PFSK-1 (cell line): ENCODE measurements at regions not wholly inside any gene's neighbourhood (a gene's known extent, or its start where the extent isn't known, plus 50 kb on each side); places are given as distances from the start of the nearest gene placed in this dataset.

ENCODE experiments used
- FOXP2 ChIP-seq: optimal IDR thresholded peaks from 2 replicates; pipeline ENCODE3; 2011; ENCODE audit warnings: borderline replicate concordance, control low read depth, inconsistent platforms; ENCODE audit not compliant: insufficient read depth; ENCODE audit errors: extremely low read length, extremely low read depth
- POLR2AphosphoS5 ChIP-seq: IDR thresholded peaks from 2 replicates; pipeline ENCODE4 v1.6.1; 2012; ENCODE audit warnings: low read depth, mild to moderate bottlenecking, control low read depth, low read length, moderate library complexity
- SIN3A ChIP-seq: IDR thresholded peaks from 2 replicates; pipeline ENCODE4 v1.6.1; 2012; ENCODE audit warnings: mild to moderate bottlenecking, low read length, moderate library complexity, borderline replicate concordance; ENCODE audit not compliant: insufficient read depth
- TAF1 ChIP-seq: IDR thresholded peaks from 2 replicates; pipeline ENCODE4 v1.6.1; 2012; ENCODE audit warnings: low read length, control low read depth, borderline replicate concordance; ENCODE audit not compliant: insufficient read depth
- TF ChIP-seq, protein P1 (sequence below), 2 experiments: IDR thresholded peaks; 2 replicates each; pipeline versions ENCODE4 v1.6.1 to v1.8.0; 2011 to 2012; ENCODE audit warnings: low read depth in 2 of 2, low read length in 2 of 2, control low read depth in 1 of 2, inconsistent platforms in 1 of 2, mild to moderate bottlenecking in 1 of 2, moderate library complexity in 1 of 2; ENCODE audit not compliant: insufficient read depth in 1 of 2

DNA sequence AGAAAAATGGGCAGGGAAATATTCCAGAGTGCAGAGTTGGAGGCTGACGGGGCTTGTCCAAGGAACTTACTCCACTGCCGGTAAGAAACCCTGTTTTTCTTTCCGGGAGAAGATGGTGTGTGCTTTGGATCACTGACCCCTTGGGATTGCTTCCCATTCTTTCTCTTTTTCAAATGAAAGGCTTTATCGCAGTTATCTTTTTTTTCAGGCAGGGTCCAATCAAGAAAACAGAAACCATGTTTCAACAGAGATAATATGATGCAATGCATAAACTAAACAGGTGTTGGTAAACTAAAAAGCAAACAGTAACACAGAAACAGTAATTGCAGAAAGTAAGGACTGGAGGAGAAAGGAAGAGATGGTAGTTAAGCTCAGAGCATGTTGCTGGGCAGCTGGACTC, 145.1 kb downstream of the LYPLAL1 start:
- TF ChIP-seq POLR2AphosphoS5: no peak
- no peak for TF ChIP-seq SIN3A
- TF ChIP-seq TAF1: no peak
- TF ChIP-seq, protein P1, sequence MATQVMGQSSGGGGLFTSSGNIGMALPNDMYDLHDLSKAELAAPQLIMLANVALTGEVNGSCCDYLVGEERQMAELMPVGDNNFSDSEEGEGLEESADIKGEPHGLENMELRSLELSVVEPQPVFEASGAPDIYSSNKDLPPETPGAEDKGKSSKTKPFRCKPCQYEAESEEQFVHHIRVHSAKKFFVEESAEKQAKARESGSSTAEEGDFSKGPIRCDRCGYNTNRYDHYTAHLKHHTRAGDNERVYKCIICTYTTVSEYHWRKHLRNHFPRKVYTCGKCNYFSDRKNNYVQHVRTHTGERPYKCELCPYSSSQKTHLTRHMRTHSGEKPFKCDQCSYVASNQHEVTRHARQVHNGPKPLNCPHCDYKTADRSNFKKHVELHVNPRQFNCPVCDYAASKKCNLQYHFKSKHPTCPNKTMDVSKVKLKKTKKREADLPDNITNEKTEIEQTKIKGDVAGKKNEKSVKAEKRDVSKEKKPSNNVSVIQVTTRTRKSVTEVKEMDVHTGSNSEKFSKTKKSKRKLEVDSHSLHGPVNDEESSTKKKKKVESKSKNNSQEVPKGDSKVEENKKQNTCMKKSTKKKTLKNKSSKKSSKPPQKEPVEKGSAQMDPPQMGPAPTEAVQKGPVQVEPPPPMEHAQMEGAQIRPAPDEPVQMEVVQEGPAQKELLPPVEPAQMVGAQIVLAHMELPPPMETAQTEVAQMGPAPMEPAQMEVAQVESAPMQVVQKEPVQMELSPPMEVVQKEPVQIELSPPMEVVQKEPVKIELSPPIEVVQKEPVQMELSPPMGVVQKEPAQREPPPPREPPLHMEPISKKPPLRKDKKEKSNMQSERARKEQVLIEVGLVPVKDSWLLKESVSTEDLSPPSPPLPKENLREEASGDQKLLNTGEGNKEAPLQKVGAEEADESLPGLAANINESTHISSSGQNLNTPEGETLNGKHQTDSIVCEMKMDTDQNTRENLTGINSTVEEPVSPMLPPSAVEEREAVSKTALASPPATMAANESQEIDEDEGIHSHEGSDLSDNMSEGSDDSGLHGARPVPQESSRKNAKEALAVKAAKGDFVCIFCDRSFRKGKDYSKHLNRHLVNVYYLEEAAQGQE (IDR thresholded peaks at IDR 0.05; ENCODE audit: insufficient read depth in 1 of 2, low read depth in 2 of 2, low read length in 2 of 2): no peak
- no peak for TF ChIP-seq FOXP2
